Thymus (tissue), 11 donors: ENCODE measurements at regions not wholly inside any gene's neighbourhood (a gene's known extent, or its start where the extent isn't known, plus 50 kb on each side); places are given as distances from the start of the nearest gene placed in this dataset.

ENCODE experiments used
- DNase-seq, 9 donors: peaks; one replicate each; pipeline ENCODE4 v3.0.0-alpha.2; 2013; ENCODE audit warnings: low spot score in 9 of 9, low read depth in 6 of 9, missing footprints in 1 of 9
- H3K27ac ChIP-seq, 2 donors: one replicate each; pipeline ENCODE4 v1.5.1; 2013; ENCODE audit warnings: control low read depth in 1 of 2, low read depth in 1 of 2, low read length in 1 of 2, mild to moderate bottlenecking in 1 of 2, moderate library complexity in 1 of 2
- H3K27me3 ChIP-seq, 2 donors: one replicate each; pipeline ENCODE4 v1.5.1; 2013; ENCODE audit warnings: low read length in 1 of 2; ENCODE audit not compliant: control insufficient read depth in 2 of 2, insufficient read depth in 1 of 2
- H3K36me3 ChIP-seq, 2 donors: one replicate each; pipeline ENCODE4 v1.5.1; 2013; ENCODE audit warnings: low read length in 1 of 2, mild to moderate bottlenecking in 1 of 2, moderate library complexity in 1 of 2; ENCODE audit not compliant: control insufficient read depth in 2 of 2, insufficient read depth in 2 of 2
- H3K4me1 ChIP-seq, 2 donors: one replicate each; pipeline ENCODE4 v1.5.1; 2013; ENCODE audit warnings: low read length in 2 of 2; ENCODE audit not compliant: control insufficient read depth in 2 of 2, insufficient read depth in 2 of 2
- H3K4me3 ChIP-seq, 2 donors: one replicate each; pipeline ENCODE4 v1.5.1; 2013; ENCODE audit warnings: low read length in 2 of 2, control low read depth in 1 of 2, mild to moderate bottlenecking in 1 of 2
- H3K9me3 ChIP-seq, 2 donors: one replicate each; pipeline ENCODE4 v1.5.1; 2013; ENCODE audit warnings: low read length in 1 of 2, mild to moderate bottlenecking in 1 of 2; ENCODE audit not compliant: control insufficient read depth in 2 of 2, insufficient read depth in 1 of 2
- WGBS: extraction: QIAGEN DNeasy Blood & Tissue Kit; methylation state at CpG from one replicate; pipeline ENCODE4 v1.1.7; 2013; 5-methylcytosine and 5-hydroxymethylcytosine counted together
- donor health status: healthy.

DNA sequence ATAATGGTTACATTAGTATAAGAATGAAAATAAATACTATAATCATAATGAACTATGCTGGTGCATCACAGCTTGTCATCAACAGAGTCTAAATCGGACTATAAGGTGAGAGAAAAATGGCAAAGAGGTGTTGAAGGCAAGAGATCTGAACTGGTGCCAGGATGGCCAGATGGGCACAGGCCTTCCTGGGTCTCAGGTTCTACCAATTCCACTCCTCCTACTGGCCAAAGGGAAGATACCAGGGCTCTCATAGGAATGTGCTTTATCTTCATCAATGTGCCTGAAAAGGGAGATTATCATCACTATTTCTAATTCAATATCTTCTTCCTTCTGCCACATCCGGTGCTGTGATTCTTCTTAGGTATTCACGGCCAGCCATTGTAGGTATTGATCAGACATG is 107.6 kb downstream of the GASK1B start:
- H3K27ac ChIP-seq, result no peak overlapping the region
- H3K4me3 ChIP-seq, result no peak overlapping the region
- H3K9me3 ChIP-seq, result no peaks in the 10 kb centered on the region
- H3K36me3 ChIP-seq, result no peaks in the 10 kb centered on the region
- no peaks in the 10 kb centered on the region for H3K27me3 ChIP-seq
- H3K4me1 ChIP-seq, result no peaks in the 10 kb centered on the region
- WGBS, result 78% methylated on average over 3 of the region's 3 CpGs
- no peak for DNase-seq

GRCh38 chr4:158056689-158057245 is 116.1 kb downstream of the GASK1B start:
- Histone ChIP-seq H3K4me3 (no peak overlapping the region), H3K36me3 (no peaks in the 10 kb centered on the region), H3K27ac (no peak overlapping the region)

GRCh38 chr4:158055668-158056067 is 117.2 kb downstream of the GASK1B start:
- Histone ChIP-seq H3K27me3 (no peaks in the 10 kb centered on the region), H3K27ac (no peak overlapping the region), H3K9me3 (no peaks in the 10 kb centered on the region), H3K4me3 (no peak overlapping the region), H3K4me1 (no peaks in the 10 kb centered on the region), H3K36me3 (no peaks in the 10 kb centered on the region)
- WGBS, result 94% methylated on average over 1 of the region's 1 CpG
- no peak for DNase-seq

More at GRCh38 chr4:158056689-158057245, 116.1 kb downstream of the GASK1B start:
- no peak for DNase-seq
- no peaks in the 10 kb centered on the region for H3K27me3 ChIP-seq
- H3K9me3 ChIP-seq, result no peaks in the 10 kb centered on the region
- no peaks in the 10 kb centered on the region for H3K4me1 ChIP-seq

DNA sequence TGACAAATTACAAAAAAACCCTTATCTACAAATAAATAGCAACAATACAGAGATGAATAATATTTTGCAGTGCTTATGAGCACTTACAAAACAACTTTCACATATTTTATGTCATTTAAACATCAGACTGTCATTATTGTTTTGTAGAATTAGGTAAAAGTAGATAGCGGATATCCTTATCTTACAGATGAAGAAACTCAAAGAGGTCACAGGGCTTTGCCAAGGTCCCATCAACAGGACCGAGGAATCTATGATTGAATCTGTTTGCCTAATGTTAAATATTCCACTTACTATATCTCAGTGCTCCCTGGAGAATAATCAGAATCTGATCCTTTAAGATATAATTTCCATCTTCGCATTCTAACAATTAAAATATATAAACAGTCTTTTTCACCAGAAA is 119.0 kb downstream of the GASK1B start:
- WGBS, result 96% methylated on average over 3 of the region's 3 CpGs
- no peak for DNase-seq
- H3K4me3 ChIP-seq, result no peak overlapping the region
- H3K9me3 ChIP-seq, result no peaks in the 10 kb centered on the region
- no peak overlapping the region for H3K27ac ChIP-seq
- no peaks in the 10 kb centered on the region for H3K27me3 ChIP-seq
- no peaks in the 10 kb centered on the region for H3K36me3 ChIP-seq
- no peaks in the 10 kb centered on the region for H3K4me1 ChIP-seq

DNA sequence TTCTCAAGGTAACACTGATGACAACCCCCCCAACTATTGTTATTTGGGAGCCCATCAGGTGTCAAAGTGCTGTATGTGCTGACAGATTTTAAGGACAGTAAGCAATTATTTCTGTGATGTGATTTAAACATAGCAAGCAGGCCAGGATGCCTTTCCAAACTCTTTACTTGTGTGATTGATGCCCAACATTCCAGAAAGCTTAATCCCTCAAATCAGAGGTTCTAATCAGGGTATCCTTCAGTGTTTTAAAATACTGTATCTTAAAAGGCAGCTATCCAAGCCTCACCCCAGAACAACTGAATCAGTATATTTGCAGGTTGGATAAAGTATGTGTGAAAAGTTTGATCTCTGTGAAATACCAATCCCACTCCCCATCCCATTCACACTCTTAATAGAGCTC is 119.7 kb downstream of the GASK1B start:
- Histone ChIP-seq H3K27ac (no peak overlapping the region), H3K9me3 (no peaks in the 10 kb centered on the region), H3K27me3 (no peaks in the 10 kb centered on the region), H3K36me3 (no peaks in the 10 kb centered on the region), H3K4me1 (no peaks in the 10 kb centered on the region), H3K4me3 (no peak overlapping the region)
- no peak for DNase-seq

DNA sequence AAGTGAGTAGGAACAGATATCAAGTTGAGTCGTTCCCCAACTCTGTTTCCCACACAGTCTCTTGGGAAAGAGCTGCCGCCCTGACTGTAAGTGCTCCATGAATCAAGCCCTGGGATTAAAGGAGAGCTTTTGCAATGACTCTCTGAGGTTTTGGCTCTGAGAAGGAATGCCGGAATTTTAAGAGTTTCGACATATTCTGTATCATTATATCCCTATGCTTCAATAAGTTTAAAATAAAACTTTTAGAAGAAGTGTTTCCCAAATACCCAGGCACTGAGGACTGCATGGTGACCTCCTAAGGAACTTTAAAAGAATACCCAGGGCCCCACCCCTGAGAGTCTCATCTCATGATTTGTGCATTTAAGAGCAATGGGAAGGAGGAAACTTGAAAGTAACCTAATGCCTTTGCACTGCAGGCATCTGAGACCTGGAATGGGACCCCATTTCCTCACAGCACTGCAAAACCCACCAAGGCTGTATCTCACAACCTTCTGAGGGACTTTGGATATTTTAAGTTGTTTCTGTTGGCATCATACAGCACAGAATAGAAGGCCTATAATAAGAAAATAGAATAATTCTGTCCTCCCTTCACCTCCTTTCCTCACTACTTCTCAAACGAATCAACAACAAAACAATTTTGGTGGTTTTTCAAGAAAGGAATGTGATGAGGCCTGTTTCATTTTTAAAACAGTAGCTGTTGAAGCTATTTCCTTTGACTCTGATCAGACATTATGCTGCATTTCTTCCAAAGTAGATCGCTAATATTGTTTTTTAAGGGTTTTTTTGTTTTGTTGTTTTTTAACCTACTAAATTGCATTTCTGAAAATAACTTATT is 121.2 kb downstream of the GASK1B start:
- H3K27me3 ChIP-seq, result no peaks in the 10 kb centered on the region
- no peaks in the 10 kb centered on the region for H3K9me3 ChIP-seq
- 85% methylated on average over 6 of the region's 6 CpGs for WGBS
- no peaks in the 10 kb centered on the region for H3K4me1 ChIP-seq
- no peaks in the 10 kb centered on the region for H3K36me3 ChIP-seq
- H3K27ac ChIP-seq, result no peak overlapping the region
- H3K4me3 ChIP-seq, result no peak overlapping the region
- no peak for DNase-seq

GRCh38 chr4:158050942-158051341 is 121.9 kb downstream of the GASK1B start:
- Histone ChIP-seq H3K4me3 (no peak overlapping the region), H3K27ac (no peak overlapping the region), H3K9me3 (no peaks in the 10 kb centered on the region), H3K4me1 (no peaks in the 10 kb centered on the region), H3K36me3 (no peaks in the 10 kb centered on the region), H3K27me3 (no peaks in the 10 kb centered on the region)
- WGBS, result 85% methylated on average over 2 of the region's 2 CpGs
- no peak for DNase-seq

DNA sequence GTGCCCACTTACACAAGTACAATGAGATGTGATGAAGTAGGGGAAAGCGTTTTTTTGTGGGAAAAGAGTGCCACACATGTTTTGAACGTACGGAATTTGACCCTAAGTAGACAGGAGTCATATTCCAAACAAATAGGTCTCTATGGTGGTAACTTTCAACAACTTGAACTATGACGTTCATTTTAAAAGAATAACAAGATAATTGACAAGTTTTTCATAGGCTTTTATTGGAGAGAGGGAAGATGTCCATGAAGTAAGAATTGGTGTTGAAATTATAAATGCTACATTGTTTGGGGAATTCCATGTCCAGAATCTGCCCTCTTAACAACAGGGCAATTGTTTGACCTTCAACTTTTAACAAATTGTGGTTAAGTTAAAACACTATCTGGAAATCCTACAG is 126.5 kb downstream of the GASK1B start:
- Histone ChIP-seq H3K36me3 (no peaks in the 10 kb centered on the region), H3K27me3 (no peaks in the 10 kb centered on the region), H3K9me3 (peaks cover 0 to 7% of the 10 kb centered on the region in 2 donors), H3K4me3 (no peak overlapping the region), H3K4me1 (no peaks in the 10 kb centered on the region), H3K27ac (no peak overlapping the region)
- DNase-seq, result no peak
- WGBS, result 90% methylated on average over 4 of the region's 4 CpGs

GRCh38 chr4:158043971-158044618 is 128.7 kb downstream of the GASK1B start:
- DNase-seq, result no peak
- Histone ChIP-seq H3K36me3 (no peaks in the 10 kb centered on the region), H3K4me1 (no peaks in the 10 kb centered on the region), H3K4me3 (no peak overlapping the region), H3K27me3 (no peaks in the 10 kb centered on the region), H3K9me3 (peaks cover 0 to 7% of the 10 kb centered on the region in 2 donors), H3K27ac (no peak overlapping the region)
- WGBS, result 96% methylated on average over 41 of the region's 41 CpGs
